ENCODE measurements at regions not wholly inside any gene's neighbourhood (a gene's known extent, or its start where the extent isn't known, plus 50 kb on each side); places are given as distances from the start of the nearest gene placed in this dataset.

DNA sequence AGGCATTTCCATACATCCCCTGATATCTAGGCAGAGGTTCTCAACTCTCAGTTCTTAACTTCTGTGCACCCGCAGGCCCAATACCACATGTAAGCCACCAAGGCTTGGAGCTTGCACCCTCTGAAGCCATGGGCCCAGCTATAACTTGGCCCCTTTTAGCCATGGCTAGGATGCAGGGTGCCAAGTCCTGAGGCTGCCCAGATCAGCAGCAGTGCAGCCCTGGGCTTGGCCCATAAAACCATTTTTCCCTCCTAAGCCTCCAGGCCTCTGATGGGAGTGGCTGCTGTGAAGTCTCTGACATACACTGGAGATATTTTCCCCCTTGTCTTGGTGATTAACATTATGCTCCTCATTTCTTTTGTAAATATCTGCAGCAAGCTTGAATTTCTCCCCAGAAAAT lies 110.3 kb upstream of the CNTN1 start:
- TF ChIP-seq, protein P1, sequence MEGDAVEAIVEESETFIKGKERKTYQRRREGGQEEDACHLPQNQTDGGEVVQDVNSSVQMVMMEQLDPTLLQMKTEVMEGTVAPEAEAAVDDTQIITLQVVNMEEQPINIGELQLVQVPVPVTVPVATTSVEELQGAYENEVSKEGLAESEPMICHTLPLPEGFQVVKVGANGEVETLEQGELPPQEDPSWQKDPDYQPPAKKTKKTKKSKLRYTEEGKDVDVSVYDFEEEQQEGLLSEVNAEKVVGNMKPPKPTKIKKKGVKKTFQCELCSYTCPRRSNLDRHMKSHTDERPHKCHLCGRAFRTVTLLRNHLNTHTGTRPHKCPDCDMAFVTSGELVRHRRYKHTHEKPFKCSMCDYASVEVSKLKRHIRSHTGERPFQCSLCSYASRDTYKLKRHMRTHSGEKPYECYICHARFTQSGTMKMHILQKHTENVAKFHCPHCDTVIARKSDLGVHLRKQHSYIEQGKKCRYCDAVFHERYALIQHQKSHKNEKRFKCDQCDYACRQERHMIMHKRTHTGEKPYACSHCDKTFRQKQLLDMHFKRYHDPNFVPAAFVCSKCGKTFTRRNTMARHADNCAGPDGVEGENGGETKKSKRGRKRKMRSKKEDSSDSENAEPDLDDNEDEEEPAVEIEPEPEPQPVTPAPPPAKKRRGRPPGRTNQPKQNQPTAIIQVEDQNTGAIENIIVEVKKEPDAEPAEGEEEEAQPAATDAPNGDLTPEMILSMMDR (conservative IDR thresholded peaks at IDR 0.05; ENCODE audit: low read depth, low read length): no peak
- H3K4me3 ChIP-seq (ENCODE audit: low read length): no peak overlapping the region
- no peak for DNase-seq (ENCODE audit: low read depth)

DNA sequence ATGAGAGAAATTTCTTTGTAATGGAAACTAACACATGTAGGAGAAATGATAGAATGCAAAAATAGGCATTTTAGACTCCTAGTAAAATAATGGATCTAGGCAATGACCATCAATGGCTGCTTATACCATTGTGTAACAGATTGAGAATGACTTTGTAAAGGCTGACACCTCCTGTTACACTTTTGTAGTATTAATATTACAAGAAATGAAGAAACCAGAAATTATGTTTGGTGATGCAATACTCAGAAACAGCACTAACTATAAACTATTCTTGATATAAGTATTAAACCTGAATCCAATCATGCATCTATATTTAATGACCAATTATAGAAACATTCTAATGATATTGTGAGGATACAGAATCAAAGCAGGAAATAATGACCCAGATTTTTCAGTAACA lies 108.5 kb upstream of the CNTN1 start:
- no peak overlapping the region for H3K4me3 ChIP-seq (ENCODE audit: low read length)
- no peak for DNase-seq (ENCODE audit: low read depth)
- TF ChIP-seq, protein P1 (conservative IDR thresholded peaks at IDR 0.05; ENCODE audit: low read depth, low read length): no peak

DNA sequence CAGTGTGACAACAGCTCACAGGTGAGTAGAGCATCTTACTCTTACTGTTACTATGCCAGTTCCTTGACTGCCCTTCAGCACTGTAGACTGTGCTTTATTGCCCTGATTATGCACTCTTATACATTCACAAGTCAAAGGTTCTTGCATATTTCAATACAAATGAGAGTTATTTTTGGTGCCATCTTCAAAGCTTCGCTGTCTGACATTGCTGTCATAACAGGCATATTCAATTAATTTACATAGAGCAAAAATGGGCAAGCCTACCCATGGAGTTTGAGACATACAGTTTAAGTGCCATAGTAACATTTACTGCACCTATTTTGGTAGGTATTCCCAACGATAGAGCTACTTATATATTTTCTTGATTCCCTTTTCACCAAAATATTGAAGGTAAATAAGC lies 107.5 kb upstream of the CNTN1 start:
- TF ChIP-seq, protein P1 (conservative IDR thresholded peaks at IDR 0.05; ENCODE audit: low read depth, low read length): no peak
- DNase-seq (ENCODE audit: low read depth): no peak

DNA sequence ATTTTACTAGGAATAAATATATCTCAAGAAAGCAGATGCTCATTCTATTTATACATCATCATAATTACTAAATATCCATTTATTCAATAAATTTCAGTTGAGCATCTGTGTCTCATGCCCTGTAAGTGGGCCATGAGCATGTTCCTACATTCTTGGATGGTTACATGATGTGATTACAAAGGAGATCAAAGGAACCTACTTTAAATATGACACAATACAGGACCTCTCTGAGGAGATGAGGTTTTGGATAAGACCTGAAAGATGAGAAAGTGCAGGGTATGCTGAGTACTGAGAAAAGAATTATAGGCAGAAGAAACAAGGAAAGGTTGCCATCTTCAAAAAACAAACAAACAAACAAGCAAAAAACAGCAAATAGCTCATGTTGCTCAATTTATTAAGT lies 105.4 kb upstream of the CNTN1 start:
- no peak overlapping the region for H3K4me3 ChIP-seq (ENCODE audit: low read length)
- TF ChIP-seq, protein P1 (conservative IDR thresholded peaks at IDR 0.05; ENCODE audit: low read depth, low read length): no peak
- no peak for DNase-seq (ENCODE audit: low read depth)

More for the DNA sequence above, 107.5 kb upstream of the CNTN1 start:
- no peak overlapping the region for H3K4me3 ChIP-seq (ENCODE audit: low read length)

DNA sequence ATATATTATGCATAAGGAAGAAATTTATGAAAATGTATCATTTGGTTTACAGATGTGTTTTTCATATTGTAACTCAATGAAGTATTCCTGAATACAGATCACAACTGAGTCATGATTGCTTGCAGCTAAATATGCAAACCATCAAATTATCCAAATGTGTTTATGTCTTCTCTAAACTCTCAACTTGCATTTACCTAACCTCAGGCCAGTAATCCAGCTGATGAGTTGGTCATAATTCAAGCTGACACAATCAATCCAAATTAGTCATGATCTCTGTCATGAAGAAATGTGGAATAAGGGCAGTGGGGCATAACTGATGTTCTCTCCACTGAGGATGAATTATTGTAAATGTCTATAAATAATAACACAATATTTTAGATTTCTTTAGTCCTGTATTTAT lies 104.8 kb upstream of the CNTN1 start:
- TF ChIP-seq, protein P1 (conservative IDR thresholded peaks at IDR 0.05; ENCODE audit: low read depth, low read length): no peak
- DNase-seq (ENCODE audit: low read depth): no peak
- H3K4me3 ChIP-seq (ENCODE audit: low read length): no peak overlapping the region

DNA sequence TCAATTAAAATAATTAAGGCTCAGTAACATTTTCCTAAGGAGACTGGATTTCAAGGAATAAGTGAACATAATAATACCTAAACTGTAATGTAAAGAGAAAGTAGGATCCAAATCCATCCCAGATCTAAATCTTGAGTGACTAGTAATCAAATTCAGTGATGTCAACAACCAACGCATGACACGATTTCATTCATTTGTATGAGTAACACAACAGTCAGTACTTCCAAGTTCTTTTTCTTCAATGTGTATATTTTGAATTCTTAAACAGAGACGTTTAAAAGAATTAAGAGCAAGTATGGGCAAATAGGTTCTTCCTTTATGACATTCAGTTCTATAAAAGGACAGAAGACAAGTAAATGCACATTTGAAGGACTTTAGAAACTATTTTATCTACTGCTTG lies 104.3 kb upstream of the CNTN1 start:
- no peak overlapping the region for H3K4me3 ChIP-seq (ENCODE audit: low read length)
- TF ChIP-seq, protein P1 (conservative IDR thresholded peaks at IDR 0.05; ENCODE audit: low read depth, low read length): no peak
- DNase-seq (ENCODE audit: low read depth): no peak

DNA sequence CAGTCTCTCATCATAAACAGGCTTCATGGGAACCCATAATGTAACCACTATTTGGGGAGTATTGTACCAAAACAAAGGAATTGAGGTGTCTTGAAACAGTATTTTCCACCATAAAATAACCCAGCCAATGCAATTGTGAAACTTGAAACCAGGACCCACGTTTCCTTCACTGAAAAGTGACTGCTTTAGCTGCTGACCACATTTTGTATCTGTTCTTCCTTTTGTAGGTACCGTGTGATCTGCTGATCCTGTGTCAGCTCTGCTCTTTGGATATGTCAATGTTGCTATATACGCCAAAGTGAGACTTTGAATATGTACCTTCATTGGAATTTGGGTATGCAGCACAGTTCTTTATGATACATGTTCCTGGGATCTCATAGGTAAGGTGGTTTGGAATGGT lies 95.1 kb upstream of the CNTN1 start:
- no peak overlapping the region for H3K4me3 ChIP-seq (ENCODE audit: low read length)
- TF ChIP-seq, protein P1 (conservative IDR thresholded peaks at IDR 0.05; ENCODE audit: low read depth, low read length): no peak
- DNase-seq (ENCODE audit: low read depth): no peak
